Loucy (cell line): ENCODE measurements at regions not wholly inside any gene's neighbourhood (a gene's known extent, or its start where the extent isn't known, plus 50 kb on each side); places are given as distances from the start of the nearest gene placed in this dataset.

ENCODE experiments used
- CTCF ChIP-seq: fragments of 200-600 bp; sonication (generic); conservative IDR thresholded peaks from 2 replicates; pipeline ENCODE4 v1.5.1; 2014; ENCODE audit warnings: mild to moderate bottlenecking, antibody characterized with exemption, low read length
- EZH2phosphoT487 ChIP-seq: fragments of 200-600 bp; IDR thresholded peaks from 2 replicates; pipeline ENCODE4 v1.6.1; 2018; ENCODE audit warnings: antibody characterized with exemption, mild to moderate bottlenecking, moderate library complexity, borderline replicate concordance

- TF ChIP-seq CTCF (no peak), EZH2phosphoT487 (no peak)
Measured at GRCh38 chr14:48900565-48900964, 685.6 kb downstream of the RPS29 start.
